MM.1S (cell line): ENCODE measurements at regions not wholly inside any gene's neighbourhood (a gene's known extent, or its start where the extent isn't known, plus 50 kb on each side); places are given as distances from the start of the nearest gene placed in this dataset.

ENCODE experiments used
- EZH2 ChIP-seq: fragments of 300-600 bp; sonication (generic); optimal IDR thresholded peaks from 2 replicates; pipeline ENCODE3; 2017; ENCODE audit warnings: low read depth, mild to moderate bottlenecking, antibody characterized with exemption, low read length, mixed read lengths
- TF ChIP-seq, protein P1 (sequence below): fragments of 300-600 bp; sonication (generic); IDR thresholded peaks from 2 replicates; pipeline ENCODE4 v1.5.1; 2016; ENCODE audit warnings: antibody characterized with exemption, low read length, mixed read lengths

DNA sequence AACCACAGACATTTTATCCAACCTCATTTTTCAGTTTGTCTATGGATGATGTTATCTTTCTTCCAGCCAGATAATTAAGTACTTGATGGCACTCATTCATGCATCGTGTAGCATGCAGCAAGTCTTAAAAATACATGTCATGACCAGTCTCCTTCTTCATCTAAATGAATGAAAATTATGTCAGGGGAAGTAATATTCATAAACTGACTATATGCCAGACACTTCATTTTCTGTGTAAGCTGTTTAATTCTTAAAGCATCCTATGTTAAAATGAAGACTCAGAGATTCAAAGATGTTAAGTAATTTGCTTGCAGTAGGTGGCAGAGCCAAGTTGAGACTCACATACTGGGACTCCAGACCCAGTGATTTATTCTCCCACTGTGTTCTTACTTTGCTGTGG, 181.7 kb upstream of the CD180 start:
- TF ChIP-seq EZH2 = no peak
- TF ChIP-seq, protein P1, sequence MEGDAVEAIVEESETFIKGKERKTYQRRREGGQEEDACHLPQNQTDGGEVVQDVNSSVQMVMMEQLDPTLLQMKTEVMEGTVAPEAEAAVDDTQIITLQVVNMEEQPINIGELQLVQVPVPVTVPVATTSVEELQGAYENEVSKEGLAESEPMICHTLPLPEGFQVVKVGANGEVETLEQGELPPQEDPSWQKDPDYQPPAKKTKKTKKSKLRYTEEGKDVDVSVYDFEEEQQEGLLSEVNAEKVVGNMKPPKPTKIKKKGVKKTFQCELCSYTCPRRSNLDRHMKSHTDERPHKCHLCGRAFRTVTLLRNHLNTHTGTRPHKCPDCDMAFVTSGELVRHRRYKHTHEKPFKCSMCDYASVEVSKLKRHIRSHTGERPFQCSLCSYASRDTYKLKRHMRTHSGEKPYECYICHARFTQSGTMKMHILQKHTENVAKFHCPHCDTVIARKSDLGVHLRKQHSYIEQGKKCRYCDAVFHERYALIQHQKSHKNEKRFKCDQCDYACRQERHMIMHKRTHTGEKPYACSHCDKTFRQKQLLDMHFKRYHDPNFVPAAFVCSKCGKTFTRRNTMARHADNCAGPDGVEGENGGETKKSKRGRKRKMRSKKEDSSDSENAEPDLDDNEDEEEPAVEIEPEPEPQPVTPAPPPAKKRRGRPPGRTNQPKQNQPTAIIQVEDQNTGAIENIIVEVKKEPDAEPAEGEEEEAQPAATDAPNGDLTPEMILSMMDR = no peak
